Fibroblast of the aortic adventitia (primary cell): ENCODE measurements at regions not wholly inside any gene's neighbourhood (a gene's known extent, or its start where the extent isn't known, plus 50 kb on each side); places are given as distances from the start of the nearest gene placed in this dataset.

Experiments used
- DNase-seq: peaks from one replicate; pipeline ENCODE4 v3.0.0-alpha.2; 2010; ENCODE audit warnings: low read depth
- H3K4me3 ChIP-seq: 2 replicates; pipeline ENCODE4 v1.5.1; 2011; ENCODE audit warnings: low read depth, mild to moderate bottlenecking, control low read depth, low read length, moderate library complexity
- CTCF ChIP-seq: IDR thresholded peaks from 2 replicates; pipeline ENCODE4 v1.5.1; 2011; ENCODE audit warnings: mild to moderate bottlenecking, low read length, control low read depth, inconsistent platforms; ENCODE audit not compliant: insufficient read depth

GRCh38 chr13:65638572-65639168, 1591.5 kb downstream of the PCDH9 start:
- TF ChIP-seq CTCF, result peak; percentile 81
- DNase-seq, result peak; percentile 78

GRCh38 chr13:65633806-65634205, 1596.3 kb downstream of the PCDH9 start:
- no peak for DNase-seq
- no peak overlapping the region for H3K4me3 ChIP-seq
- TF ChIP-seq CTCF, result no peak

More at GRCh38 chr13:65638572-65639168, 1591.5 kb downstream of the PCDH9 start:
- no peak overlapping the region for H3K4me3 ChIP-seq

- DNase-seq, result peak; percentile 13
- no peak for TF ChIP-seq CTCF
- H3K4me3 ChIP-seq, result no peak overlapping the region
Measured at GRCh38 chr13:65631078-65631477, 1599.1 kb downstream of the PCDH9 start.

GRCh38 chr13:65629926-65630325, 1600.2 kb downstream of the PCDH9 start:
- no peak overlapping the region for H3K4me3 ChIP-seq
- no peak for TF ChIP-seq CTCF
- DNase-seq, result no peak

- TF ChIP-seq CTCF, result no peak
- no peak for DNase-seq
- H3K4me3 ChIP-seq, result no peak overlapping the region
Measured at GRCh38 chr13:65623148-65623547, 1607.0 kb downstream of the PCDH9 start.

- TF ChIP-seq CTCF, result no peak
- no peak for DNase-seq
- H3K4me3 ChIP-seq, result no peak overlapping the region
Measured at GRCh38 chr13:65615506-65615905, 1614.6 kb downstream of the PCDH9 start.

GRCh38 chr13:65613004-65613403, 1617.1 kb downstream of the PCDH9 start:
- H3K4me3 ChIP-seq, result no peak overlapping the region
- peak; percentile 18 for TF ChIP-seq CTCF
- no peak for DNase-seq
